HEK293 (cell line): ENCODE measurements at regions not wholly inside any gene's neighbourhood (a gene's known extent, or its start where the extent isn't known, plus 50 kb on each side); places are given as distances from the start of the nearest gene placed in this dataset.

Source experiments
- CTCF ChIA-PET: fragments of 350-600 bp; formaldehyde crosslinking; extraction: SDS; loops from one replicate; lab custom pipeline; 2021; ENCODE audit warnings: antibody characterized with exemption; lab: Yijun Ruan, JAX
- POLR2A ChIA-PET: fragments of 300-600 bp; formaldehyde crosslinking; extraction: SDS; loops from one replicate; lab custom pipeline; 2020; ENCODE audit warnings: antibody characterized with exemption, inconsistent platforms; lab: Yijun Ruan, JAX
- H3K27ac ChIP-seq: fragments of 200-500 bp; sonication (Bioruptor generic); 2 replicates; pipeline ENCODE4 v1.5.1; 2014; ENCODE audit warnings: low read depth, low read length, control low read depth, inconsistent platforms; ENCODE audit errors: extremely low read depth
- H3K36me3 ChIP-seq, 2 experiments: fragments of 200-500 bp in 1 of 2; sonication (Bioruptor generic) in 1 of 2; 1 replicate in 1 of 2; 2 replicates in 1 of 2; pipeline ENCODE4 v1.5.1; 2014 to 2017; ENCODE audit warnings: inconsistent platforms in 2 of 2, low read length in 2 of 2; ENCODE audit not compliant: control insufficient read depth in 2 of 2, insufficient read depth in 1 of 2
- H3K4me1 ChIP-seq: fragments of 200-500 bp; sonication (Bioruptor generic); 2 replicates; pipeline ENCODE4 v1.5.1; 2014; ENCODE audit warnings: mild to moderate bottlenecking, low read length, inconsistent platforms; ENCODE audit not compliant: control insufficient read depth, insufficient read depth
- H3K4me3 ChIP-seq: 2 replicates; pipeline ENCODE4 v1.5.1; 2011; ENCODE audit warnings: low read depth, mild to moderate bottlenecking, control low read depth, low read length, moderate library complexity
- H3K9me3 ChIP-seq: fragments of 200-500 bp; sonication (Bioruptor generic); 2 replicates; pipeline ENCODE4 v1.5.1; 2014; ENCODE audit warnings: low read depth, low read length, inconsistent platforms; ENCODE audit not compliant: control insufficient read depth, insufficient read depth
- FEZF1 ChIP-seq: fragments of 450-650 bp; formaldehyde crosslinking; IDR thresholded peaks from 2 replicates; pipeline ENCODE4 v1.5.1; 2016; ENCODE audit warnings: missing biosample characterization, missing genetic modification characterization
- GLIS2 ChIP-seq: fragments of 450-650 bp; formaldehyde crosslinking; IDR thresholded peaks from 2 replicates; pipeline ENCODE4 v1.5.1; 2016; ENCODE audit warnings: missing biosample characterization, missing genetic modification characterization
- KLF8 ChIP-seq: fragments of 450-650 bp; formaldehyde crosslinking; IDR thresholded peaks from 2 replicates; pipeline ENCODE4 v1.5.1; 2016; ENCODE audit warnings: missing biosample characterization, missing genetic modification characterization
- MYNN ChIP-seq: fragments of 450-650 bp; formaldehyde crosslinking; IDR thresholded peaks from 2 replicates; pipeline ENCODE4 v1.5.1; 2016; ENCODE audit warnings: missing biosample characterization, missing genetic modification characterization, borderline replicate concordance
- PATZ1 ChIP-seq: fragments of 450-650 bp; formaldehyde crosslinking; IDR thresholded peaks from 2 replicates; pipeline ENCODE4 v1.5.1; 2016; ENCODE audit warnings: missing biosample characterization, missing genetic modification characterization
- PRDM10 ChIP-seq: fragments of 450-650 bp; formaldehyde crosslinking; IDR thresholded peaks from 2 replicates; pipeline ENCODE4 v1.5.1; 2016; ENCODE audit warnings: missing biosample characterization, missing genetic modification characterization
- SCRT2 ChIP-seq: fragments of 450-650 bp; formaldehyde crosslinking; IDR thresholded peaks from 2 replicates; pipeline ENCODE4 v1.5.1; 2016; ENCODE audit warnings: missing biosample characterization, missing genetic modification characterization
- SP2 ChIP-seq: fragments of 450-650 bp; formaldehyde crosslinking; IDR thresholded peaks from 2 replicates; pipeline ENCODE4 v1.5.1; 2016; ENCODE audit warnings: missing biosample characterization, missing genetic modification characterization
- SP7 ChIP-seq: fragments of 450-650 bp; formaldehyde crosslinking; IDR thresholded peaks from 2 replicates; pipeline ENCODE4 v1.5.1; 2016; ENCODE audit warnings: missing biosample characterization, missing genetic modification characterization
- YY1 ChIP-seq: fragments of 450-650 bp; formaldehyde crosslinking; IDR thresholded peaks from 2 replicates; pipeline ENCODE4 v1.5.1; 2018; ENCODE audit warnings: missing biosample characterization, missing genetic modification characterization
- ZFHX2 ChIP-seq: fragments of 450-650 bp; formaldehyde crosslinking; conservative IDR thresholded peaks from 2 replicates; pipeline ENCODE4 v1.5.1; 2016; ENCODE audit warnings: missing biosample characterization, missing genetic modification characterization
- ZFP69B ChIP-seq: fragments of 450-650 bp; formaldehyde crosslinking; IDR thresholded peaks from 2 replicates; pipeline ENCODE4 v1.5.1; 2016; ENCODE audit warnings: missing biosample characterization, missing genetic modification characterization
- ZNF133 ChIP-seq: fragments of 450-650 bp; formaldehyde crosslinking; IDR thresholded peaks from 2 replicates; pipeline ENCODE4 v1.5.1; 2016; ENCODE audit warnings: missing biosample characterization, missing genetic modification characterization
- ZNF362 ChIP-seq: fragments of 450-650 bp; formaldehyde crosslinking; IDR thresholded peaks from 2 replicates; pipeline ENCODE4 v1.5.1; 2016; ENCODE audit warnings: missing biosample characterization, missing genetic modification characterization
- ZNF473 ChIP-seq: fragments of 450-650 bp; formaldehyde crosslinking; IDR thresholded peaks from 2 replicates; pipeline ENCODE4 v1.5.1; 2017; ENCODE audit warnings: missing biosample characterization, missing genetic modification characterization
- ZNF510 ChIP-seq: fragments of 450-650 bp; formaldehyde crosslinking; IDR thresholded peaks from 2 replicates; pipeline ENCODE4 v1.5.1; 2018; ENCODE audit warnings: mild to moderate bottlenecking, missing genetic modification characterization, missing biosample characterization; ENCODE audit not compliant: insufficient replicate concordance
- ZNF558 ChIP-seq: fragments of 450-650 bp; formaldehyde crosslinking; IDR thresholded peaks from 2 replicates; pipeline ENCODE4 v1.5.1; 2016; ENCODE audit warnings: missing biosample characterization, missing genetic modification characterization
- ZNF585B ChIP-seq: fragments of 450-650 bp; formaldehyde crosslinking; IDR thresholded peaks from 2 replicates; pipeline ENCODE4 v1.5.1; 2016; ENCODE audit warnings: missing biosample characterization, missing genetic modification characterization
- ZNF624 ChIP-seq: fragments of 450-650 bp; formaldehyde crosslinking; IDR thresholded peaks from 2 replicates; pipeline ENCODE4 v1.5.1; 2017; ENCODE audit warnings: missing biosample characterization, missing genetic modification characterization
- ZNF654 ChIP-seq: fragments of 450-650 bp; formaldehyde crosslinking; IDR thresholded peaks from 2 replicates; pipeline ENCODE4 v1.5.1; 2016; ENCODE audit warnings: low read depth, missing biosample characterization, missing genetic modification characterization
- ZNF785 ChIP-seq: fragments of 450-650 bp; formaldehyde crosslinking; IDR thresholded peaks from 2 replicates; pipeline ENCODE4 v1.5.1; 2016; ENCODE audit warnings: missing biosample characterization, missing genetic modification characterization
- ZNF837 ChIP-seq: fragments of 450-650 bp; formaldehyde crosslinking; IDR thresholded peaks from 2 replicates; pipeline ENCODE4 v1.5.1; 2016; ENCODE audit warnings: missing biosample characterization, missing genetic modification characterization
- TF ChIP-seq, protein P1 (sequence below): fragments of 450-650 bp; formaldehyde crosslinking; IDR thresholded peaks from 2 replicates; pipeline ENCODE4 v1.5.1; 2016; ENCODE audit warnings: missing biosample characterization, missing genetic modification characterization
- TF ChIP-seq, protein P2 (sequence below): sonication (generic); formaldehyde crosslinking; IDR thresholded peaks from 2 replicates; pipeline ENCODE4 v1.8.1; 2022; ENCODE audit warnings: mild to moderate bottlenecking, moderate library complexity, missing genetic modification reagents

GRCh38 chr3:168249205-168249549, 153.5 kb upstream of the GOLIM4 start (continued):
- TF ChIP-seq PATZ1 (tag by site-specific recombination): peak; percentile 81
- no peak for TF ChIP-seq YY1 (tag by site-specific recombination)
- no peak for TF ChIP-seq ZFP69B (tag by site-specific recombination)
- no peak for TF ChIP-seq ZNF473
- no peak for TF ChIP-seq SP7 (tag by site-specific recombination)
- TF ChIP-seq ZNF585B: no peak
- peak; percentile 12; the same call in 1 of the 2 replicates for TF ChIP-seq MYNN
- TF ChIP-seq SP2 (tag by site-specific recombination): peak; percentile 67
- no peak for TF ChIP-seq ZNF785 (tag by site-specific recombination)
- TF ChIP-seq KLF8 (tag by site-specific recombination): 0 out of 2 replicates have a peak, but pooled peaks have one; percentile 29
- no peak for TF ChIP-seq ZNF654 (tag by site-specific recombination)
- TF ChIP-seq SCRT2: no peak
- TF ChIP-seq, protein P1, sequence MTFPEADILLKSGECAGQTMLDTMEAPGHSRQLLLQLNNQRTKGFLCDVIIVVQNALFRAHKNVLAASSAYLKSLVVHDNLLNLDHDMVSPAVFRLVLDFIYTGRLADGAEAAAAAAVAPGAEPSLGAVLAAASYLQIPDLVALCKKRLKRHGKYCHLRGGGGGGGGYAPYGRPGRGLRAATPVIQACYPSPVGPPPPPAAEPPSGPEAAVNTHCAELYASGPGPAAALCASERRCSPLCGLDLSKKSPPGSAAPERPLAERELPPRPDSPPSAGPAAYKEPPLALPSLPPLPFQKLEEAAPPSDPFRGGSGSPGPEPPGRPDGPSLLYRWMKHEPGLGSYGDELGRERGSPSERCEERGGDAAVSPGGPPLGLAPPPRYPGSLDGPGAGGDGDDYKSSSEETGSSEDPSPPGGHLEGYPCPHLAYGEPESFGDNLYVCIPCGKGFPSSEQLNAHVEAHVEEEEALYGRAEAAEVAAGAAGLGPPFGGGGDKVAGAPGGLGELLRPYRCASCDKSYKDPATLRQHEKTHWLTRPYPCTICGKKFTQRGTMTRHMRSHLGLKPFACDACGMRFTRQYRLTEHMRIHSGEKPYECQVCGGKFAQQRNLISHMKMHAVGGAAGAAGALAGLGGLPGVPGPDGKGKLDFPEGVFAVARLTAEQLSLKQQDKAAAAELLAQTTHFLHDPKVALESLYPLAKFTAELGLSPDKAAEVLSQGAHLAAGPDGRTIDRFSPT (tag by site-specific recombination): no peak
- no peak for TF ChIP-seq ZNF133 (tag by site-specific recombination)
- no peak for TF ChIP-seq ZNF510 (tag by site-specific recombination)
- peak; percentile 92 for TF ChIP-seq GLIS2
- peak; percentile 14; the same call in 1 of the 2 replicates for TF ChIP-seq PRDM10
- peak; percentile 82 for TF ChIP-seq ZFHX2
- TF ChIP-seq ZNF624 (tag by site-specific recombination): no peak

- ChIA-PET POLR2A (interaction anchor here (0.6 to 2.7 kb wide), 11 partner anchors 9 to 370 kb away, joined by 3 to 9 read pairs (median 3); no protein-coding TSS in a partner anchor), CTCF (interaction anchor here (0.6 to 1.2 kb wide), 4 partner anchors 37 to 614 kb away, joined by 3 to 7 read pairs (median 3); no protein-coding TSS in a partner anchor)
- H3K4me1 ChIP-seq: no peaks in the 10 kb centered on the region
- H3K27ac ChIP-seq: peak overlapping the region; percentile 96
- H3K4me3 ChIP-seq: peak overlapping the region; percentile 78
- no peaks in the 10 kb centered on the region for H3K9me3 ChIP-seq
- no peaks in the 10 kb centered on the region for H3K36me3 ChIP-seq
- peak; percentile 32; the same call in 1 of the 2 replicates for TF ChIP-seq FEZF1
- TF ChIP-seq, protein P1 (tag by site-specific recombination): peak; percentile 51; the same call in 1 of the 2 replicates
- TF ChIP-seq ZNF362 (tag by site-specific recombination): peak; percentile 99
- TF ChIP-seq ZNF837 (tag by site-specific recombination): no peak
- TF ChIP-seq, protein P2, sequence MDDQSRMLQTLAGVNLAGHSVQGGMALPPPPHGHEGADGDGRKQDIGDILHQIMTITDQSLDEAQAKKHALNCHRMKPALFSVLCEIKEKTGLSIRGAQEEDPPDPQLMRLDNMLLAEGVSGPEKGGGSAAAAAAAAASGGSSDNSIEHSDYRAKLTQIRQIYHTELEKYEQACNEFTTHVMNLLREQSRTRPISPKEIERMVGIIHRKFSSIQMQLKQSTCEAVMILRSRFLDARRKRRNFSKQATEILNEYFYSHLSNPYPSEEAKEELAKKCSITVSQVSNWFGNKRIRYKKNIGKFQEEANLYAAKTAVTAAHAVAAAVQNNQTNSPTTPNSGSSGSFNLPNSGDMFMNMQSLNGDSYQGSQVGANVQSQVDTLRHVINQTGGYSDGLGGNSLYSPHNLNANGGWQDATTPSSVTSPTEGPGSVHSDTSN: peak; percentile 24; the same call in 1 of the 2 replicates
- 0 out of 2 replicates have a peak, but pooled peaks have one; percentile 15 for TF ChIP-seq ZNF133 (tag by site-specific recombination)
- TF ChIP-seq YY1 (tag by site-specific recombination): 0 out of 2 replicates have a peak, but pooled peaks have one; percentile 36
- TF ChIP-seq ZNF558: peak; percentile 30; the same call in 1 of the 2 replicates
Measured at GRCh38 chr3:168248383-168249204, 152.9 kb upstream of the GOLIM4 start.
